Fibroblast of gingiva (primary cell): ENCODE measurements at regions not wholly inside any gene's neighbourhood (a gene's known extent, or its start where the extent isn't known, plus 50 kb on each side); places are given as distances from the start of the nearest gene placed in this dataset.
"Not testable (repeated sequence)": the region's sequence is repeated elsewhere in the genome, so short reads cannot be mapped to it uniquely, and the experiment has no call there.

Source experiments
- DNase-seq: peaks from one replicate; pipeline ENCODE4 v3.0.0-alpha.2; 2011; ENCODE audit warnings: low read depth

GRCh38 chr2:87542599-87543174 is 205.2 kb upstream of the PLGLB2 start:
- DNase-seq = not testable (repeated sequence)

- not testable (repeated sequence) for DNase-seq
These were observed 204.1 kb upstream of the PLGLB2 start for GRCh38 chr2:87543797-87544196.

- DNase-seq = not testable (repeated sequence)
These were observed 200.8 kb upstream of the PLGLB2 start for GRCh38 chr2:87547106-87547505.

GRCh38 chr2:87547966-87548365 is 199.9 kb upstream of the PLGLB2 start:
- DNase-seq = not testable (repeated sequence)

DNA sequence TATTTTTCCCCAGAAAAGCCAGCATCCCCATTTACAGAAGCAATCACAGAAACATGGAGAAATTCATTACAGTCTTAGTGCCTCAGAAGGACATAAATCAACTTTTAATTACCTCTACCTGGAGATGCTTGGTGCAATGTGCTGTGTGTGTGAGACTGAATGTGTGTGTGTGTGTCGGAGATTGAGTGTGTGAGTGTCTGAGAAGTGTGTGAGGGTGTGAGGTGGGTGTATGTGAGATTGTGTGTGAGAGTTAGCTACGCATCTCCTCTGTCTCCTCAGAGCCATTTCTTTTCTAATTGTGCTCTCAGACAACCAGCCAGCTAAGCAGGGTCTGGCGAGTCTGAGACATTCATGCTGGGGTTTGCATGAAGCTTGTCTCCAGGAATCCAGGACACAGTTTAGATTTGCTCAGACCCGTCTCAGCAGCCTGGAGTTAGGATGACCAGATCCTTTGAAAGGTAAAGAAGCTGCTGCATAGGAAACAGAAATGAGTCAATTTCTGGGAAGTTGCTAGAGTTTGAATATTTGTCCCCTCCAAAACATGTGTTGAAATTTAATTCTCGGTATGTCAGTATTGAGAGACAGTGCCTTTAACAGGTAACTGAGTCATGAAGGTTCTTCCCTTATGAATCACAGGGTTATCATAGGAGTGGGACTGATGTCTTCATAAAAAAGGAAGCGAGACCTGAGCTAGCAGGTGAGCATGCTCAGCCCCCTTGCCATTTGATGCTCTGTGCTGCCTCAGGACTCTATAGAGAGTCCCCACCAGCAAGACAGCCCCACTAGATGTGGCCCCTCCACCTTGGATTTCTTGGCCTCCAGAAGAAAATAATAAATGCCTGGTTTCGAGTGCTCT is 199.0 kb upstream of the PLGLB2 start:
- not testable (repeated sequence) for DNase-seq

DNA sequence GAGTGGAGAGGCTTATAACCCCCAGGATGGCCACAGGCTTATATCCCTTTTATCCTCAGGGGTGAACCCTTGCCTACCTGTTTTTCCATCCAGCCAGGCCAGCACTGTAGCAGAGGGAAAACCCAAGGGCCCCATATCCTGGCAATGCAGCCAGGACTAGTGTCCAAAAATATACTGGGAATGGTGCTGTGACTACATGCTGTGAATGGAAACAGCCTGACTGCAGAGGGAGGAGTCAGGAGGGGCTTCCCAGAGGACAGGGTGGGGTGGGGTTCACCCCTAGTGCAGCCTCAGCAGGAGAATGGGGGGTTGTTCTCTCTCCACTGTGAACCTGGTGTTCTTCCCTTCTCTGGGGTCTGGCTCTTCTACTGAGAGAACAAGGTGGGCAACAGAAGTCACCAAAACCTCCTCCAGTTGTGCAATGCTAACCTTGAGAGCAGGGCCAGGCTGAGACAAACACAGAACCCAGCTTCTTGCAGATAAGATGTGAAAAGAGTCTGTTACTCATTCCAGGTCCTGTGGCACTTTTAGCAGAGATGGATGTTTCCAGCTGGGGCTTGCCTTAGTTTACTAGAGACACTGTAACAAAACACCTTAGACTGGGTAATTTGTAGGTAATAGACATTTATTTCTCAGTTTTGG is 198.2 kb upstream of the PLGLB2 start:
- DNase-seq = not testable (repeated sequence)

DNA sequence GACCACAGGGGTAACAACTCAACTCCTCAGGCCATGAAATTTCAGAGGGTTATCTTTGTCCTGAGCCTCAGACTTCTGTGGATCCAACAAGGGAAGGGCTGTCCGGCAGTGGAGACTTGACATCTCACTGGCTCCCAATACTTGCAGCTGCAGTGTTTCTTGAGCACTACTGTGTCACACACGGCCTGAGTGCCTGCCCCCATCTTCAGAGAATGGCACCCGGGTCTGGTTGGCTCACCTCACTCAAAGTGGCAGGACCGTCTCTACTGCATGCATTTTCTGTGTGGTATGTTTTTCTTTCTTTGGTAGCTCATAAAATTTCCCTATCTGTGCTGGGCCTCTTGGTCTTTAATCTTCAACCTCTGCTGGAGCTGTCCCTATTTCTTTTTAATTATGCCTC is 193.2 kb upstream of the PLGLB2 start:
- not testable (repeated sequence) for DNase-seq

DNA sequence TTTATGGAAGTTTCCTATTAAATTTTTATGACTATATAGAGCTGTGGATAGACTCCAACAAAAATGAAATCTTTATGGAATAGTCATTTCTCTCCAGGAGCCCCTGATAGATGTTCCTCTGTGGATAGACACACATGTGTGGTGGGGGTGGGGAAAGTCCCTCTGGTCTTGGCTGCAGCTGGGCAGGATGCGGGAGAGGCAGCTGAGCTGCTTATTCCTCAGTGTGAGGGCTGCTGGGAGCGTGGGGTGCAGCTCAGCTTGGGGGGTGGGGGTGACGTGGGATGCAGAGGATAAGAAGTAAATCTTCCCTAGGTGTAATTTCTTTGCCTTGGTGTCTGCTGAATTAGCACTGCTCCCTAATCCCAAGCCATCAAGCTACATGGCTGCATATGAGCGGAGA is 192.8 kb upstream of the PLGLB2 start:
- DNase-seq = not testable (repeated sequence)

GRCh38 chr2:87559001-87559400 is 188.9 kb upstream of the PLGLB2 start:
- DNase-seq = not testable (repeated sequence)

DNA sequence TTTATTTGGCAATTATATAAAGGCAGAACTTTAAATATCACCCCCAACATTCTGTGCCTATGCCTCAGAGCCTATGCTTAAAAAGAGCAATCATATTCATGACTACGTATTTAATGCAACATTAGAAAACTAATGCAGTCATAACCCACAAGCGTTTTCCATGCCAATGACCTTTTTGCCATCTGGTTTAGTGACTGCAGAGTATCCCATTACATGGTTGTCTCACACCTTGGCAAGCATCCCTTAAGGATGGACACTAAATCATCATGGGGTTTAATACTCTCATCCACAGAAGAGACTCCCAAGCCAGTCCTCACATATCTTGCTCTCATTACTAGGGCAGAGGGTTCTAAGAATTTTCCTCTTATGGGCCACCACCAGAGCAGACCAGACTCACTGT is 188.2 kb upstream of the PLGLB2 start:
- DNase-seq = not testable (repeated sequence)

DNA sequence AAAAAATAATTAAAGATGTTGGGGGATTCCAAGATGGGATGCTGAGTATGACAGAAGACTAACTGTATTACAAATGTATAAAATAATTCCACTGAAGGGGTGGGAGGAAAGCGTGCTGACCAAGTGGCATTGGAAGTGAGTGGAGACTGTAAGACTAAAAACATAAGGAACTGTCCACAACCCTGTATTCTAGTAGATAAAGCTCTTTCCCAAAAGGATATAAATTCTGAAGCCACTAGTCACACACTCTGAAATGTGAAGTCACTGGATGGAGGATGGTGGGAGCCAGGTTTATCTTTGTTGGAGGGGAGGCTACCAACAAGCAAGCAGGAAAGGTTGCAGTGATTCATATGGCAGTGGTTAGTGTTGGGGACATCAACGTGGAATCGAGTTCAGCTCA is 182.8 kb upstream of the PLGLB2 start:
- DNase-seq = not testable (repeated sequence)

GRCh38 chr2:87566531-87566930 is 181.4 kb upstream of the PLGLB2 start:
- DNase-seq = not testable (repeated sequence)

GRCh38 chr2:87567093-87567492 is 180.8 kb upstream of the PLGLB2 start:
- not testable (repeated sequence) for DNase-seq

DNA sequence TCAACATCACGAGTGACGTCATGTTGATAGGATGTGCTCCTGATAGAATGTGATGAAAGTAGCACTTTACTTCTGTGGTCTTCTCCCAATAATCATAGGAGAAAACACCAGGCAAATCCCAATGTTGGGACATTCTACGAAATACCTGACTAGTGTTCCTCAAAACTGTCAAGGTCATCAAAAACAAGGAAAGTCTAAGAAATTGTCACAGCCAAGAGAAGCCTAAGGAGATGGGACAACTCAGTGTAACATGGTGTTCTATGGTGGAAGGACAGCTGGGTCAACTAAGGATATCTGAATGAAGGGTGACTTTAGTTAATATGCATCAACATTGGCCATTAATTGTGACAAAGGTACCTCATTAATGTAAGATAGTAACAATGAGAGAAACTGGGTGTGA is 180.0 kb upstream of the PLGLB2 start:
- DNase-seq = not testable (repeated sequence)

DNA sequence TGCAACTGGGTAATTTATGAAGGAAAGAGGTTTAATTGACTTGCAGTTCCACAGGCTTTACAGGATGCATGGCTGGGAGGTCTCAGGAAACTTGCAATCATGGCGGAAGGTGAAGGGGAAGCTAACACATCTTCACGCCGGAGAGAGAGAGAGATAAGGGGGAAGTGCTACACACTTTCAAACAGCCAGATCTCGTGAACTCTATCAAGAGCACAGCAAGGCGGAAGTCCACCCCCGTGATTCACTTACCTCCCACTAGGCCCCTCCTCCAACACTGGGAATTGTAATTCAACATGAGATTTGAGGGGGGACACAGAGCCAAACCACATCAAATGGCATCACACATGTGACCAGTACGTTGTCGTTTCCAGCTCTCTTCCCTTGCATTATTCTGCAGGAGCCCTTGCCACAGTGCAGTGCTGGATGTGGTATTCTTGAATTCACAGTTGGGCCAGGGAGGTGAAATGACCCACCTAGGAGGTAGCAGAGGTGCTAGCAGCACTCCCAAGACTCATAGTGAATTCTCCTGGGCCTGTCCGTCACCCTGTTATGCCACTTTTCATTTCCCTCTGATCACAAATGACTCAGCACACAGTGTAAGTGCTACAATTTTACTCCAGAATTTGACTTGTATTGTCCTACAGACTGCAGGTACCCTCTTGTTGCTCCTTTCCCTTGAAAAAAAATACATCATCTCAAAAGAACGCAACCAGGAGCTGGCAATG is 179.2 kb upstream of the PLGLB2 start:
- not testable (repeated sequence) for DNase-seq

GRCh38 chr2:87569689-87570397 is 178.0 kb upstream of the PLGLB2 start:
- not testable (repeated sequence) for DNase-seq

DNA sequence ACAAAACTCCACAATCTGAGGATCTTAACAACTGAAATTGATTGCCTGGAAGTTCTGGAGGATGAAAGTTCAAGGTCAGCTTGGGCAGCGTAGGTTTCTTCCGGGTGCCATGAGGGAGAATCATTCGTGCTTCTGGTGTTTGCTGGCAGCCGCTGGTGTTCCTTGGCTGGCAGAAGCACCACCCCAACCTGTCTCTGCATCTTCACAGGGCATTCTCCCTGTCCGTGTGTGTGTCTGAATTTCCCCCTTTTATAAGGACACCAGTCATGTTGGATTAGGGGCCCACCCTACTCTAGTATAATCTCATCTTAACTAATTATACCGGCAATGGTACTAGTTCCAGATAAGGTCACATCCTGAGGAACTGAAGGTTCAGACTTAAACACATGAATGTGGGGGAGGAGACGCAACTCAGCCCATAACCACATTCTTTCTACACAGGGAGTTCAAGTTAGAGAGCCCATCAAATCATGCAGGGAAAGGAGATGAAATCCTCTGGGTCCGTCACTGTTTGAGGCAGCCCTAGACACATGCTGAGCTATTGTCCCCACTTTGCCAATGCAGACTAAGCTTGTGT is 175.9 kb upstream of the PLGLB2 start:
- DNase-seq = not testable (repeated sequence)

DNA sequence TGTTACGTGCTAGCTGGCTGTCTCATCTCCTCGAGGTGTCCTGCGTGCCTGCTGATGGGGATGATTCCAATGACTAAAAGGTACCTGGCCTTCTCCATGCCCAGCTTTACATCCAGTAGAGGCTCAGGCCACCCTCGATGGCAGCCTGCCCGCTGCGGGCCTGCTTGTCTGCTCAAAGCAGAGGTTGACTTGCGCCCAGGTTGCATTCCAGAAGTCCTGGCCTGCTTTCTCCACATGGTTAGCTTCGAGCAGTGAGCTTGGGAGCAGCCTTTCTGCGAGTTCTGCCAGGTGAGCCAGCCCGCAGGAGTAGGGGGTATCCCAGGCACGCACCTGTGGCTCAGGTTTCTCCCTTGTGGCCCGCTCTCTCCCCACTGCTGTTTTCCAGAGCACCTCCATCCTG is 175.0 kb upstream of the PLGLB2 start:
- DNase-seq = not testable (repeated sequence)

DNA sequence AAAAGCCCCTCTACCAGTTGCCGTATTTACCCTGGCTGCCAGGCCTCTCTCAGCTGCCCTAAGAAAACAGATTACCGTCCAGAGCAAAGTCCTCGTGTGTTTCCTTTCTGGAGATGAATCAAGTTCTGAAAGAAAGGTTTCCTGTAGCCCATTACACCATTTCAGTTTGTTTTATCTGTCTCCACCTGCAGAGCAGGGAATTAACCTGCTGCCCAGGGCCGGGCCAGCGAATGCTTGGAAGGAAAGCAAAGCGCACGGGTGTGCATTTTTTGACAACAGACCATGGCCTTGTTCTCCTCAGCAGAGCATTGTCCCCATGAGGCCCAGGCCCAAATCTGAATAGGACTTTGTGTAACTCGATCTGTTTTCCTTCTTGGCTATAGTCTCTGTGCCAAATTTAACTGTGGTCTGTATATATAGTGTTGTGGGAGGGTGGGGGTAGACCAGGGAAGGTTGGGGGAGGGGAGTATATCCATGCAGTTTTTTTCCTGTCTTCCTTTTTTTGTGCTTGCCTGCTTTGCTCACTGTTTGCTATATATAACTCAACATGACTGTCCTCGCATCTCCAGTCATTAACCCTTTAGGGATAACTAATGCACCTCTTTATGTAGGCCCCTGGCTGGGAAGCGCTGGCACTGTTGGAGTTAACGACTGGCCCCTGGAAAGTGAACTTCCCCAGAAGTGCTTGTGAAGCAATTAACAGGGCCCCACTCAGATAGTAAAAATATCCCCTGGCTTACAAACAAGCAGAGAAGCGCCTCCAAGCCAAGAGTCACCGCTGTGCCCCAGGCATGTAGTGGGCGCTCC is 174.3 kb upstream of the PLGLB2 start:
- DNase-seq = not testable (repeated sequence)
